HEK293T (cell line): ENCODE measurements at regions not wholly inside any gene's neighbourhood (a gene's known extent, or its start where the extent isn't known, plus 50 kb on each side); places are given as distances from the start of the nearest gene placed in this dataset.

Source experiments
- ARNT ChIP-seq: fragments of 450-650 bp; IDR thresholded peaks from 2 replicates; pipeline ENCODE4 v1.6.1; 2017; ENCODE audit warnings: mild to moderate bottlenecking
- BHLHE40 ChIP-seq: fragments of 450-650 bp; IDR thresholded peaks from 2 replicates; pipeline ENCODE4 v1.6.1; 2016; ENCODE audit warnings: mild to moderate bottlenecking, moderate library complexity, borderline replicate concordance
- ELF4 ChIP-seq: fragments of 450-650 bp; IDR thresholded peaks from 2 replicates; pipeline ENCODE4 v1.6.1; 2017; ENCODE audit warnings: antibody characterized with exemption
- FOXA1 ChIP-seq: fragments of 450-650 bp; IDR thresholded peaks from 2 replicates; pipeline ENCODE4 v1.6.1; 2016; ENCODE audit warnings: mild to moderate bottlenecking
- FOXM1 ChIP-seq: fragments of 450-650 bp; IDR thresholded peaks from 2 replicates; pipeline ENCODE4 v1.6.1; 2017; ENCODE audit warnings: mild to moderate bottlenecking, borderline replicate concordance
- HDGF ChIP-seq: fragments of 450-650 bp; IDR thresholded peaks from 2 replicates; pipeline ENCODE4 v1.6.1; 2017; ENCODE audit warnings: antibody characterized with exemption, borderline replicate concordance
- L3MBTL2 ChIP-seq: fragments of 450-650 bp; conservative IDR thresholded peaks from 2 replicates; pipeline ENCODE4 v1.6.1; 2016; ENCODE audit warnings: mild to moderate bottlenecking
- LEF1 ChIP-seq: fragments of 450-650 bp; IDR thresholded peaks from 2 replicates; pipeline ENCODE4 v1.6.1; 2017; ENCODE audit warnings: mild to moderate bottlenecking, borderline replicate concordance
- NFRKB ChIP-seq: fragments of 450-650 bp; IDR thresholded peaks from 2 replicates; pipeline ENCODE4 v1.6.1; 2016; ENCODE audit warnings: mild to moderate bottlenecking, moderate library complexity
- SP1 ChIP-seq: fragments of 450-650 bp; IDR thresholded peaks from 2 replicates; pipeline ENCODE4 v1.6.1; 2017
- SUZ12 ChIP-seq: fragments of 450-650 bp; IDR thresholded peaks from 2 replicates; pipeline ENCODE4 v1.6.1; 2016; ENCODE audit warnings: mild to moderate bottlenecking
- TARDBP ChIP-seq: fragments of 450-650 bp; IDR thresholded peaks from 2 replicates; pipeline ENCODE4 v1.6.1; 2016
- TF ChIP-seq, protein P1 (sequence below): fragments of 450-650 bp; IDR thresholded peaks from 2 replicates; pipeline ENCODE4 v1.6.1; 2016

DNA sequence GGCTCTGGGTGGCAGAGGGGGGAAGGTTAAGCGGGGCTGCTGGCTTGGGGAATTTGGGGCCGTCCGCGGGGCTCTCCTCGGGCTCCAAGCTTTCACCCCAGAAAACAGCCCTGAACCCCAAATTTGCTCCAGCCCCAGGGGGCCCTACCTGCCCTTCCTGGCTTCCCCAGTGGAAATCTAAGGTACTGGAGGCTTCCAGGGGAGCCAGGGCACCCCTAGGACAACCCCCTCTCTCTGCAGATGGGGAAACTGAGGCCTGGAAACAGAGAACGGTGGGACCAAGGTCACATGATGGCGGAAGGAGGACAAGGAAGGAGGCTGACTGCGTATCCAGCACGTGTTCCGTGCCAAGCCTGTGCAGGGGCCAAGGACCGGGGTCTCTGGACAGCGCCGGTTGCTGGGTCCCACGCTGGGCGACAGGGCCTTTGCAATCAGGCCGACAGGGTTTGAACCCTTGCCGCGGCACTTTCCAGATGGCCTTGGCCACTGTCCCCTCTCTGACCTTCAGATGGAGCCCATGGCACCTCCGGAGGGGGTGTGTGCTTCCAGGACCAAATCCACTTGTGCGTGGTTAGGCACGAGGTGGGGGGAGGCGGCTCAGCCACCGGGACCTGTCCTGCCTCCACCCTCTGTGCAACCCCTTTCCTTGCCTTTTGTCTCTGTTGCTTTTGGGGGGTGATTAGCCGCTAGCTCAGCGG is 183.1 kb downstream of the C9orf50 start:
- TF ChIP-seq, protein P1, sequence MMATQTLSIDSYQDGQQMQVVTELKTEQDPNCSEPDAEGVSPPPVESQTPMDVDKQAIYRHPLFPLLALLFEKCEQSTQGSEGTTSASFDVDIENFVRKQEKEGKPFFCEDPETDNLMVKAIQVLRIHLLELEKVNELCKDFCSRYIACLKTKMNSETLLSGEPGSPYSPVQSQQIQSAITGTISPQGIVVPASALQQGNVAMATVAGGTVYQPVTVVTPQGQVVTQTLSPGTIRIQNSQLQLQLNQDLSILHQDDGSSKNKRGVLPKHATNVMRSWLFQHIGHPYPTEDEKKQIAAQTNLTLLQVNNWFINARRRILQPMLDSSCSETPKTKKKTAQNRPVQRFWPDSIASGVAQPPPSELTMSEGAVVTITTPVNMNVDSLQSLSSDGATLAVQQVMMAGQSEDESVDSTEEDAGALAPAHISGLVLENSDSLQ, result no peak
- no peak for TF ChIP-seq SUZ12
- TF ChIP-seq TARDBP, result no peak
- no peak; the same call in 1 of the 2 replicates for TF ChIP-seq L3MBTL2
- TF ChIP-seq ELF4, result no peak
- TF ChIP-seq LEF1, result no peak
- no peak for TF ChIP-seq HDGF
- TF ChIP-seq FOXA1, result no peak
- no peak for TF ChIP-seq BHLHE40
- no peak for TF ChIP-seq FOXM1
- TF ChIP-seq NFRKB, result no peak
- no peak for TF ChIP-seq ARNT
- no peak for TF ChIP-seq SP1
